ENCODE measurements at regions not wholly inside any gene's neighbourhood (a gene's known extent, or its start where the extent isn't known, plus 50 kb on each side); places are given as distances from the start of the nearest gene placed in this dataset.

DNA sequence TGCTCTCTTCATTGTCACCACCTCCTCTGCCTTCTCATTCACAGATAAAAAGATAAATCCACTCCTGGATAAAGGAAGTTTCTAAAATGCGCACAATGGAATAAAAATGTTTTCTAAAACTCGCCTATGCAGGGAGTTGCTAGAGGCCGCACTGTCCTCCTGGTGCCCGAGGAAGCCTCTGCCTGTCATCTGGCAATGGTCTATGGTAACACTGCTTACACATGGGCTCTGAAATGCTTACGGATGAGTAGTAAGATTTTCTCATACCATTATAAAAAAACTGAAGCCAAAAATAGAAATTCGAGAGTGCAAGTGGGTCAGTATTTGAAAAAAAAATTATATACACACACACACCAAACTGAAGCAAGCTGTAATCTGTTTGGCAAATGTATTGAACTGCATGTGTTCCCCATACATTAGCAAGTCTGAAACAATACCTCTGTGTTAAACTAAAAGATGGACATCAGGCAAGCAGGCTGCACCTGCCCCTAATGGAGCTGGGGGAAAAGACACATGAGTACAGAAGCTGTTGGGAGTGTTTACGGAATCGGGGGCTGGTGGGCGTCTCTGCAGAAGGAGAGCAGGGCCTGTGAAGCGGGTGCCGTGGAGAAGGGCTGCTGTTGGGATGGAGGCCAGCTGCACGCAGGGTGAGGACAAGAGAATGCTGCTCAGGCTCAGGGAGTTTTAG, 103.3 kb upstream of the FAT1 start:
- 56% methylated on average over 5 of the region's 12 CpGs; no CpG with 5 or more reads in 1 of the 2 experiments for WGBS, 2 experiments (ENCODE audit: extremely low coverage in 2 of 2, insufficient read length in 1 of 2)
- H3K27ac ChIP-seq (ENCODE audit: insufficient read depth, low read length), result no peak overlapping the region
- H3K4me2 ChIP-seq (ENCODE audit: low read depth, low read length), result no peak overlapping the region
- DNase-seq (peak; percentile 56), ATAC-seq (ENCODE audit: low read depth) (no peak)
- in situ Hi-C loops (cut with MboI; ENCODE audit: low sequenced_read_pairs) (no loop called here), dilution Hi-C loops (cut with HindIII; ENCODE audit: low sequenced_read_pairs, unreplicated experiment) (no loop called here), intact Hi-C loops (cut with micrococcal nuclease) (loop anchor here (5.0 kb wide), 1 partner anchor 100 kb away; no protein-coding TSS in a partner anchor)
- no peak overlapping the region for H4K5ac ChIP-seq (ENCODE audit: low read depth, low read length)
- H2BK120ac ChIP-seq (ENCODE audit: low read depth, low read length), result peak overlapping the region; percentile 55; the same call in 1 of the 2 replicates
- H3K36me3 ChIP-seq (ENCODE audit: control insufficient read depth, insufficient read depth, low read length), result no peaks in the 10 kb centered on the region
- no peak overlapping the region for H2AFZ ChIP-seq (replicated peaks; ENCODE audit: low read length, poor library complexity)
- H2AK5ac ChIP-seq (ENCODE audit: low read depth, low read length), result peak overlapping the region; percentile 6; the same call in 1 of the 2 replicates
- no TSS peak for BruUV-seq (replicated peaks)
- no peak overlapping the region for H3K9ac ChIP-seq (ENCODE audit: low read depth, low read length)
- 0 out of 4 replicates have a peak, but pooled peaks cover 0 to 7% of the 10 kb centered on the region in 2 experiments for H3K79me1 ChIP-seq (ENCODE audit: low read depth in 1 of 2, low read length in 2 of 2)
- H2BK15ac ChIP-seq (ENCODE audit: low read depth, low read length), result peak overlapping the region; percentile 16; the same call in 2 of the 3 replicates
- TF ChIP-seq MAFK (IDR thresholded peaks at IDR 0.05; ENCODE audit: low read depth, low read length) (no peak), RAD21 (IDR thresholded peaks at IDR 0.05; ENCODE audit: low read length) (no peak), FOS (IDR thresholded peaks at IDR 0.05; ENCODE audit: low read depth, low read length) (no peak), NFE2L2 (IDR thresholded peaks at IDR 0.05; ENCODE audit: low read depth, low read length) (no peak), MXI1 (IDR thresholded peaks at IDR 0.05; ENCODE audit: borderline replicate concordance, low read depth, low read length) (no peak), CEBPB (IDR thresholded peaks at IDR 0.05; ENCODE audit: low read depth, low read length) (no peak), BHLHE40 (IDR thresholded peaks at IDR 0.05; ENCODE audit: low read depth, low read length) (no peak), SMC3 (IDR thresholded peaks at IDR 0.05; ENCODE audit: low read depth, low read length) (no peak), CHD1 (IDR thresholded peaks at IDR 0.05; ENCODE audit: low read depth, low read length) (no peak), RFX5 (IDR thresholded peaks at IDR 0.05; ENCODE audit: low read depth, low read length) (no peak)
- H2BK5ac ChIP-seq (ENCODE audit: low read depth, low read length, poor library complexity, severe bottlenecking), result peak overlapping the region; percentile 0
- no peak overlapping the region for H3K4me3 ChIP-seq (ENCODE audit: insufficient read depth, low read depth, low read length)
- peak overlapping the region; percentile 18; the same call in 1 of the 2 replicates for H3K23ac ChIP-seq (ENCODE audit: low read depth, low read length)
- 0 out of 4 replicates have a peak overlapping the region, but pooled peaks have one; percentile 0 to 11 for H4K8ac ChIP-seq (ENCODE audit: low read depth in 2 of 2, low read length in 2 of 2)
- H3K4me1 ChIP-seq (ENCODE audit: control insufficient read depth, insufficient read depth, low read length), result peaks cover 26% of the 10 kb centered on the region
- H4K20me1 ChIP-seq (ENCODE audit: insufficient read depth, low read length), result no peaks in the 10 kb centered on the region
- H3K56ac ChIP-seq (ENCODE audit: extremely low read depth, insufficient read depth, low read length), result no peak overlapping the region
- 0 out of 2 replicates have a peak, but pooled peaks cover 2% of the 10 kb centered on the region for H3K9me3 ChIP-seq (ENCODE audit: control insufficient read depth, insufficient read depth, low read length)
- peak overlapping the region; percentile 22 for H3K14ac ChIP-seq (replicated peaks; ENCODE audit: low read depth, low read length)
- H3K18ac ChIP-seq (ENCODE audit: low read depth, low read length), result peak overlapping the region; percentile 24; the same call in 1 of the 2 replicates
- ChIA-PET POLR2A (ENCODE audit: unreplicated experiment) (no interaction called here), CTCF (interaction anchor here (1.0 kb wide), 1 partner anchor 13 kb away, joined by 3 read pairs; no protein-coding TSS in a partner anchor)
- H2AK9ac ChIP-seq (replicated peaks; ENCODE audit: low read depth, low read length, poor library complexity), result no peak overlapping the region
- H3K4ac ChIP-seq (ENCODE audit: low read depth, low read length), result peak overlapping the region; percentile 11
- H3K9me1 ChIP-seq (ENCODE audit: insufficient read depth, low read length), result peaks cover 16% of the 10 kb centered on the region
- peak overlapping the region; percentile 51 for H4K91ac ChIP-seq (ENCODE audit: insufficient read depth, low read depth, low read length)
- H3K27me3 ChIP-seq (ENCODE audit: control insufficient read depth, insufficient read depth, low read length), result no peaks in the 10 kb centered on the region
- H2BK20ac ChIP-seq (ENCODE audit: low read depth, low read length), result peak overlapping the region; percentile 59; the same call in 1 of the 2 replicates
